ENCODE measurements at regions not wholly inside any gene's neighbourhood (a gene's known extent, or its start where the extent isn't known, plus 50 kb on each side); places are given as distances from the start of the nearest gene placed in this dataset.

DNA sequence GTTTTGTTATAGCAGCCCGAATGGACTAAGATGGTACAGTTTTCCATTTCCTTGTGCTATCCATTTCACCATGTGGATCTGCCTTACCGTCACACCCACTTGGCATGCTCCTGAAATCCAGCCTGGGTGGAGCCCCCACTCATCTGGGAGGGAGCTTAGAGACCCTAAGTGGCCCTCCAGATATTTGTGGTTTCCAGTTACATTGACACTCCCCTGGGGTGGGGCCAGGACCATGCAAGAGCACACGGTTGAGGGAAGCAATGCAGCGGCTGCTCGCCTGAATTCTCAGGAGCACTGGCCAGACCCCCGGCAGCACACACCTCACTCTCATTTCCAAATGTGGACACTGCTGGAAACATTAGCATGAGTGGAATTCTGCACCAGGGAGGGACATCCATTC lies 231.1 kb downstream of the UTP18 start:
- no peaks in the 10 kb centered on the region for H3K79me2 ChIP-seq (ENCODE audit: control insufficient read depth, insufficient read depth, low read length)
- FAIRE-seq: no peak

DNA sequence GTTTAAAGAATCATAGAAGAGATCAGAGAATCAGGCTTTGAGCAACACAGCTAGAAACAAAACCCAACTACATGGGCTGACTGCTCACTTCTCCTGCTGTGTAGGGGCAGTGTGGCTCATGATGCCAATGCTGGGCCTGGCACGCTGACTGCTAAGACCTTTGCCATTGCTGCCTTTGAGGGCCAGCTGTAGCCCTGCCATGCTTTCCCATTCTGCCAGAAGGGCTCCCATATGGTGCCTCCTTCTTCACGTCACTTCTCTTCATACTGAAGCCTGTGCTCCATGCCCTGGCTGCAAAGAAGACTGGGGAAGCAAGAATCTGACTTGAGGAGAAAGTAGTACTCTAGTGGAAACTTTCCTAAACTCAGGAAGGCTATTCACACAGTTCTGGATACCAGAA lies 232.9 kb downstream of the UTP18 start:
- DNase-seq (ENCODE audit: low read depth, low spot score) (no peak), FAIRE-seq (no peak)
- Histone ChIP-seq H3K4me3 (ENCODE audit: control insufficient read depth in 2 of 3, extremely low read depth in 1 of 3, insufficient read depth in 2 of 3, low read depth in 1 of 3, low read length in 3 of 3) (no peak overlapping the region), H3K4me1 (ENCODE audit: control insufficient read depth, extremely low read depth, insufficient read depth, low read length) (no peaks in the 10 kb centered on the region), H3K27ac (ENCODE audit: control insufficient read depth, insufficient read depth, low read length) (no peak overlapping the region), H3K79me2 (ENCODE audit: control insufficient read depth, insufficient read depth, low read length) (no peaks in the 10 kb centered on the region), H4K20me1 (ENCODE audit: control insufficient read depth, extremely low read depth, insufficient read depth, low read length) (no peaks in the 10 kb centered on the region), H3K9me1 (ENCODE audit: control insufficient read depth, extremely low read depth, insufficient read depth, low read length) (no peaks in the 10 kb centered on the region), H3K9me3 (ENCODE audit: control insufficient read depth, low read depth, low read length) (no peaks in the 10 kb centered on the region), H3K9ac (ENCODE audit: control insufficient read depth, extremely low read depth, insufficient read depth, low read length) (no peak overlapping the region), H2AFZ (ENCODE audit: control insufficient read depth, low read length) (no peak overlapping the region), H3K27me3 (ENCODE audit: control insufficient read depth, extremely low read depth, insufficient read depth, low read length) (no peaks in the 10 kb centered on the region), H3K36me3 (ENCODE audit: control insufficient read depth in 2 of 2, extremely low read depth in 1 of 2, insufficient read depth in 2 of 2, low read length in 2 of 2) (no peaks in the 10 kb centered on the region), H3K4me2 (ENCODE audit: control insufficient read depth, extremely low read depth, insufficient read depth, low read depth, low read length) (no peak overlapping the region)
- TF ChIP-seq, protein P1, sequence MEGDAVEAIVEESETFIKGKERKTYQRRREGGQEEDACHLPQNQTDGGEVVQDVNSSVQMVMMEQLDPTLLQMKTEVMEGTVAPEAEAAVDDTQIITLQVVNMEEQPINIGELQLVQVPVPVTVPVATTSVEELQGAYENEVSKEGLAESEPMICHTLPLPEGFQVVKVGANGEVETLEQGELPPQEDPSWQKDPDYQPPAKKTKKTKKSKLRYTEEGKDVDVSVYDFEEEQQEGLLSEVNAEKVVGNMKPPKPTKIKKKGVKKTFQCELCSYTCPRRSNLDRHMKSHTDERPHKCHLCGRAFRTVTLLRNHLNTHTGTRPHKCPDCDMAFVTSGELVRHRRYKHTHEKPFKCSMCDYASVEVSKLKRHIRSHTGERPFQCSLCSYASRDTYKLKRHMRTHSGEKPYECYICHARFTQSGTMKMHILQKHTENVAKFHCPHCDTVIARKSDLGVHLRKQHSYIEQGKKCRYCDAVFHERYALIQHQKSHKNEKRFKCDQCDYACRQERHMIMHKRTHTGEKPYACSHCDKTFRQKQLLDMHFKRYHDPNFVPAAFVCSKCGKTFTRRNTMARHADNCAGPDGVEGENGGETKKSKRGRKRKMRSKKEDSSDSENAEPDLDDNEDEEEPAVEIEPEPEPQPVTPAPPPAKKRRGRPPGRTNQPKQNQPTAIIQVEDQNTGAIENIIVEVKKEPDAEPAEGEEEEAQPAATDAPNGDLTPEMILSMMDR (optimal IDR thresholded peaks at IDR 0.05 in 1 of 3, IDR thresholded peaks at IDR 0.05 in 1 of 3, conservative IDR thresholded peaks at IDR 0.05 in 1 of 3; ENCODE audit: extremely low read depth in 1 of 3, insufficient read depth in 2 of 3, low read length in 3 of 3): no peak
- no peak for TF ChIP-seq EZH2 (IDR thresholded peaks at IDR 0.05; ENCODE audit: low read length)
- dilution Hi-C loops (cut with MboI; ENCODE audit: extremely low pct_ligation_motif_present, low sequenced_read_pairs): no loop called here

More for the DNA sequence above, 231.1 kb downstream of the UTP18 start:
- DNase-seq (ENCODE audit: low read depth, low spot score): no peak
- H3K36me3 ChIP-seq (ENCODE audit: control insufficient read depth in 2 of 2, extremely low read depth in 1 of 2, insufficient read depth in 2 of 2, low read length in 2 of 2): no peaks in the 10 kb centered on the region
- TF ChIP-seq EZH2 (IDR thresholded peaks at IDR 0.05; ENCODE audit: low read length): no peak
- TF ChIP-seq, protein P1 (optimal IDR thresholded peaks at IDR 0.05 in 1 of 3, IDR thresholded peaks at IDR 0.05 in 1 of 3, conservative IDR thresholded peaks at IDR 0.05 in 1 of 3; ENCODE audit: extremely low read depth in 1 of 3, insufficient read depth in 2 of 3, low read length in 3 of 3): no peak
- H3K27me3 ChIP-seq (ENCODE audit: control insufficient read depth, extremely low read depth, insufficient read depth, low read length): no peaks in the 10 kb centered on the region
- H3K4me2 ChIP-seq (ENCODE audit: control insufficient read depth, extremely low read depth, insufficient read depth, low read depth, low read length): no peak overlapping the region
- no peak overlapping the region for H2AFZ ChIP-seq (ENCODE audit: control insufficient read depth, low read length)
- H4K20me1 ChIP-seq (ENCODE audit: control insufficient read depth, extremely low read depth, insufficient read depth, low read length): no peaks in the 10 kb centered on the region
- no peak overlapping the region for H3K9ac ChIP-seq (ENCODE audit: control insufficient read depth, extremely low read depth, insufficient read depth, low read length)
- H3K4me1 ChIP-seq (ENCODE audit: control insufficient read depth, extremely low read depth, insufficient read depth, low read length): no peaks in the 10 kb centered on the region
- H3K27ac ChIP-seq (ENCODE audit: control insufficient read depth, insufficient read depth, low read length): no peak overlapping the region
- dilution Hi-C loops (cut with MboI; ENCODE audit: extremely low pct_ligation_motif_present, low sequenced_read_pairs): no loop called here
- no peaks in the 10 kb centered on the region for H3K9me1 ChIP-seq (ENCODE audit: control insufficient read depth, extremely low read depth, insufficient read depth, low read length)
- no peak overlapping the region for H3K4me3 ChIP-seq (ENCODE audit: control insufficient read depth in 2 of 3, extremely low read depth in 1 of 3, insufficient read depth in 2 of 3, low read depth in 1 of 3, low read length in 3 of 3)
- no peaks in the 10 kb centered on the region for H3K9me3 ChIP-seq (ENCODE audit: control insufficient read depth, low read depth, low read length)
